Hepatocyte (in vitro differentiated cells): ENCODE measurements at regions not wholly inside any gene's neighbourhood (a gene's known extent, or its start where the extent isn't known, plus 50 kb on each side); places are given as distances from the start of the nearest gene placed in this dataset.
A peak's percentile ranks its signal among the peaks of the same experiment; 100 is the strongest.

Experiments
- DNase-seq: peaks from one replicate; pipeline ENCODE4 v3.0.0-alpha.2; 2016; ENCODE audit warnings: low spot score
- H2AFZ ChIP-seq: fragments of 200-600 bp; sonication (generic); 2 replicates; pipeline ENCODE4 v1.6.0; 2016; ENCODE audit warnings: antibody characterized with exemption, mild to moderate bottlenecking
- H3K27ac ChIP-seq: fragments of 200-600 bp; sonication (generic); 2 replicates; pipeline ENCODE4 v1.5.1; 2016; ENCODE audit warnings: mild to moderate bottlenecking
- H3K27me3 ChIP-seq: fragments of 200-600 bp; sonication (generic); 2 replicates; pipeline ENCODE4 v1.6.1; 2016
- H3K36me3 ChIP-seq: fragments of 200-600 bp; sonication (generic); replicated peaks from 2 replicates; pipeline ENCODE4 v1.5.1; 2016; ENCODE audit warnings: low read depth; ENCODE audit not compliant: insufficient read depth
- H3K4me1 ChIP-seq: fragments of 200-600 bp; sonication (generic); 2 replicates; pipeline ENCODE4 v1.5.1; 2016; ENCODE audit warnings: mild to moderate bottlenecking, moderate library complexity; ENCODE audit not compliant: insufficient read depth
- H3K4me2 ChIP-seq: fragments of 200-600 bp; sonication (generic); 2 replicates; pipeline ENCODE4 v1.6.0; 2016
- H3K4me3 ChIP-seq: fragments of 200-600 bp; sonication (generic); 2 replicates; pipeline ENCODE4 v1.5.1; 2016; ENCODE audit warnings: mild to moderate bottlenecking
- H3K79me2 ChIP-seq: fragments of 200-600 bp; sonication (generic); 2 replicates; pipeline ENCODE4 v1.6.0; 2017; ENCODE audit warnings: mild to moderate bottlenecking
- H3K9me2 ChIP-seq: fragments of 200-600 bp; sonication (generic); replicated peaks from 2 replicates; pipeline ENCODE4 v1.6.0; 2017; ENCODE audit warnings: mild to moderate bottlenecking; ENCODE audit not compliant: insufficient read depth
- H3K9me3 ChIP-seq: fragments of 200-600 bp; sonication (generic); 2 replicates; pipeline ENCODE4 v1.5.1; 2016; ENCODE audit warnings: low read depth, mild to moderate bottlenecking
- H4K20me1 ChIP-seq: fragments of 200-600 bp; sonication (generic); 2 replicates; pipeline ENCODE4 v1.6.0; 2016; ENCODE audit warnings: mild to moderate bottlenecking; ENCODE audit not compliant: insufficient read depth, poor library complexity, severe bottlenecking
- EZH2 ChIP-seq: fragments of 200-600 bp; sonication (generic); IDR thresholded peaks from 2 replicates; pipeline ENCODE4 v1.6.1; 2016; ENCODE audit warnings: antibody characterized with exemption, mild to moderate bottlenecking, borderline replicate concordance
- EZH2phosphoT487 ChIP-seq: fragments of 200-600 bp; sonication (generic); IDR thresholded peaks from one replicate; pipeline ENCODE4 v1.6.1; 2018; ENCODE audit warnings: antibody characterized with exemption, mild to moderate bottlenecking, low read depth, moderate library complexity; ENCODE audit not compliant: unreplicated experiment, severe bottlenecking
- WGBS: methylation state at CpG from one replicate; pipeline ENCODE4 v1.1.6; 2016; ENCODE audit warnings: low lambda C conversion rate; ENCODE audit errors: missing lambda C conversion rate; 5-methylcytosine and 5-hydroxymethylcytosine counted together
- TF ChIP-seq, protein P1 (sequence below): fragments of 200-600 bp; sonication (generic); IDR thresholded peaks from 2 replicates; pipeline ENCODE4 v1.5.1; 2016; ENCODE audit warnings: antibody characterized with exemption, mild to moderate bottlenecking; ENCODE audit not compliant: poor library complexity

DNA sequence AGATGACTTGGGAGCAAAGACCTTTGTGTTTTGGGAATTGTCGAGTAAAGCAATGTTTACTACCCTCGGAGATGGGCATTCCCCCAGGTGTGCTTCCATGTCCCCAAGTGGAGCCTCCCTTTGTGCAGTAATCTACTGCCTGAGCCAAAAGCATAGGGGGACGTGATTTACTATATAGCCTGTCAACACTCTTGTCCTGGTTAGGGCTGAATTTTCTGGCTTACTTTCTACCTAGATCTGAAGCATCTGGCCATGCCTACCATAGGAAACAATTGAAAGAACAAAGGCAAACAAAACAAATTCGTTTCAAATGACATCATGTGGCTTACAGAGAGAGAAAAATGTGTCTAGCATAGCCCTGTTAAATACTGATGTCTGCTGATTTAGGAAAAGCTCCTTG is 350.6 kb downstream of the SAMD5 start:
- H3K36me3 ChIP-seq = no peaks in the 10 kb centered on the region
- no peak for TF ChIP-seq EZH2
- no peaks in the 10 kb centered on the region for H3K79me2 ChIP-seq
- no peak overlapping the region for H2AFZ ChIP-seq
- no peak overlapping the region for H3K4me3 ChIP-seq
- no peaks in the 10 kb centered on the region for H4K20me1 ChIP-seq
- H3K27me3 ChIP-seq = no peaks in the 10 kb centered on the region
- no peaks in the 10 kb centered on the region for H3K9me2 ChIP-seq
- no peaks in the 10 kb centered on the region for H3K4me1 ChIP-seq
- no peak for DNase-seq
- WGBS = 58% methylated on average over 4 of the region's 4 CpGs
- H3K27ac ChIP-seq = no peak overlapping the region
- H3K4me2 ChIP-seq = no peak overlapping the region
- H3K9me3 ChIP-seq = no peaks in the 10 kb centered on the region

- H3K9me2 ChIP-seq = no peaks in the 10 kb centered on the region
- no peak overlapping the region for H3K4me3 ChIP-seq
- H4K20me1 ChIP-seq = no peaks in the 10 kb centered on the region
- TF ChIP-seq, protein P1, sequence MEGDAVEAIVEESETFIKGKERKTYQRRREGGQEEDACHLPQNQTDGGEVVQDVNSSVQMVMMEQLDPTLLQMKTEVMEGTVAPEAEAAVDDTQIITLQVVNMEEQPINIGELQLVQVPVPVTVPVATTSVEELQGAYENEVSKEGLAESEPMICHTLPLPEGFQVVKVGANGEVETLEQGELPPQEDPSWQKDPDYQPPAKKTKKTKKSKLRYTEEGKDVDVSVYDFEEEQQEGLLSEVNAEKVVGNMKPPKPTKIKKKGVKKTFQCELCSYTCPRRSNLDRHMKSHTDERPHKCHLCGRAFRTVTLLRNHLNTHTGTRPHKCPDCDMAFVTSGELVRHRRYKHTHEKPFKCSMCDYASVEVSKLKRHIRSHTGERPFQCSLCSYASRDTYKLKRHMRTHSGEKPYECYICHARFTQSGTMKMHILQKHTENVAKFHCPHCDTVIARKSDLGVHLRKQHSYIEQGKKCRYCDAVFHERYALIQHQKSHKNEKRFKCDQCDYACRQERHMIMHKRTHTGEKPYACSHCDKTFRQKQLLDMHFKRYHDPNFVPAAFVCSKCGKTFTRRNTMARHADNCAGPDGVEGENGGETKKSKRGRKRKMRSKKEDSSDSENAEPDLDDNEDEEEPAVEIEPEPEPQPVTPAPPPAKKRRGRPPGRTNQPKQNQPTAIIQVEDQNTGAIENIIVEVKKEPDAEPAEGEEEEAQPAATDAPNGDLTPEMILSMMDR = no peak
- TF ChIP-seq EZH2phosphoT487 (no peak), EZH2 (no peak)
- no peaks in the 10 kb centered on the region for H3K9me3 ChIP-seq
- 91% methylated on average over 2 of the region's 2 CpGs for WGBS
- no peaks in the 10 kb centered on the region for H3K4me1 ChIP-seq
- no peak for DNase-seq
- H3K4me2 ChIP-seq = no peak overlapping the region
- no peak overlapping the region for H2AFZ ChIP-seq
- no peaks in the 10 kb centered on the region for H3K79me2 ChIP-seq
- H3K27me3 ChIP-seq = no peaks in the 10 kb centered on the region
- H3K27ac ChIP-seq = no peak overlapping the region
- H3K36me3 ChIP-seq = no peaks in the 10 kb centered on the region
These were observed 353.2 kb downstream of the SAMD5 start for GRCh38 chr6:147861696-147862095.

DNA sequence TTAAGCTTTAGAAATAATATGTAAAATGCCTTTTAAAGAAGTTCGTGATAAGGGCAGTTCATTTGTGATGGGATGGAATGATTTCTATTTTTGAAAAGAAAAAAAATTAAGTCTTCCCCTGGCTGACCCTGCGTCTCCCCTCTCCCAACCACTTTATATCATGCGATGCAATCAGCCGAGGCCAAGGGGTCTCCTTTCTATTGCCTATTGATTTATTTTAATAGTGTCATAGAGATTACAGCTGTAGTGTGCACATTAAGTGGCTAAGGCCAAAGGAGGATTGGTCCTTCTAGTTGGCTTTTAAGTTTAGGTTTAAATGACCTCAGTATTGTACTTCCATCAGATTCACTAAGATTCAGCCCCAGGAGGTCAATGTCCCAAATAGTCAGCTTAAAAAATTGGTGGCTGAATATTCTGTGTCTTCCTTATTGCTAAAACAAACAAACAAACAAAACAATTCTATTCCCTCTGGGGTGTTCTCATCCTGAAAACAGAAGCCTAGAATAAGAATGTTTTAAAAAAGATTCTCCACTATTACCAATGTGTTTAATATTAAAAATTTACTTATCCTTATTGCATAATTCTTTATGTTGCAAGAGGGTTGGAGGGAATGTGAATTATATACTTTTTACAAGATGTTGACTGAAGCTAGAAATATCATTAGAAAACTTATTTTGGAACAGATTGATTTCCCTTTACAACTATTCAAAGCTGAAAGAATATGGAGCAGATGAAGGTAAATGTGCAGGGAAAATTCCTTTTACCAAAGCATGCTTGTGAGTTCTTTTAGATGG is 359.1 kb downstream of the SAMD5 start:
- H4K20me1 ChIP-seq = no peaks in the 10 kb centered on the region
- H3K9me2 ChIP-seq = no peaks in the 10 kb centered on the region
- 93% methylated on average over 4 of the region's 4 CpGs for WGBS
- peaks cover 7% of the 10 kb centered on the region for H3K4me1 ChIP-seq
- H3K9me3 ChIP-seq = no peaks in the 10 kb centered on the region
- no peaks in the 10 kb centered on the region for H3K36me3 ChIP-seq
- no peak overlapping the region for H3K27ac ChIP-seq
- H3K27me3 ChIP-seq = no peaks in the 10 kb centered on the region
- H3K79me2 ChIP-seq = no peaks in the 10 kb centered on the region
- H2AFZ ChIP-seq = no peak overlapping the region
- TF ChIP-seq EZH2phosphoT487 (no peak), EZH2 (no peak)
- TF ChIP-seq, protein P1 = no peak
- H3K4me3 ChIP-seq = no peak overlapping the region
- no peak overlapping the region for H3K4me2 ChIP-seq
- DNase-seq = no peak

DNA sequence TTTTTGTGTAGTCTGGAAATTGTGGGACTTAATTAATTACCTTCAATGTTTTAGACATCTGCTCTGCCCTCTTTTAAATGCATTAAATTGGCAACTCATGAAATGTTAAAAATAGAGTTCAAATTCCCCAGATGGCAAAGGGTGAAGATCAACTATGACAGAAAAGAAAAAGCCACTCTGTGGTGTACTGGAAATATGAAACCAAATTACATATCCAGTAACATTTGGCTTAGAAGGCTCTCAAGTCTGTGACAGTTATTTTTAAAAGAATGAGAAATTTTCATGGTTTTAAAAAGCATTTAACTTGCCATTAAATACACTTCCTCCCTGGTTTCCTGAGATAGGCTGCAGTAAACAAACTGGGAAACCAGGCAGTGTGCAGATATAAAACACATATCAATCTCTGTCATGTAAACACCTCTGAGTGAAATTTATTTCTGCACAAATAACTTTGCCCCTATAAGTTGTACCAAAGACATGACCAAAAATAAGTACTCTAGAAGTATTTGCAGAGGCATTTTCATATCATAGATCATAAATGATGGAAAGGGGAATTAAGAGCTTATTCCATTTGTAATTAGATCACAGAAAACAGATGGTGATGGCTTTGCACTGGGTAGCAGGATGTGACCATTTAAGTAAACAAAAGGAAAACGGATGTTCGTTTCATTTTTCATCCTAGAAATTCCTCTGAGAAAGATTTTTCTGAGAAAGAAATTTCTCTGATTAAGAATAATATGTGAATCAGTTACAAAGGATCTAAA is 360.1 kb downstream of the SAMD5 start:
- no peak overlapping the region for H2AFZ ChIP-seq
- WGBS = 40% methylated on average over 2 of the region's 2 CpGs
- no peak for TF ChIP-seq EZH2phosphoT487
- no peak overlapping the region for H3K27ac ChIP-seq
- no peaks in the 10 kb centered on the region for H3K9me3 ChIP-seq
- H4K20me1 ChIP-seq = no peaks in the 10 kb centered on the region
- no peaks in the 10 kb centered on the region for H3K79me2 ChIP-seq
- H3K36me3 ChIP-seq = no peaks in the 10 kb centered on the region
- DNase-seq = no peak
- no peak overlapping the region for H3K4me3 ChIP-seq
- no peaks in the 10 kb centered on the region for H3K27me3 ChIP-seq
- H3K4me2 ChIP-seq = peak overlapping the region; percentile 25
- H3K9me2 ChIP-seq = no peaks in the 10 kb centered on the region
- peaks cover 7% of the 10 kb centered on the region for H3K4me1 ChIP-seq
